Body of pancreas (tissue), 4 donors: ENCODE measurements at regions not wholly inside any gene's neighbourhood (a gene's known extent, or its start where the extent isn't known, plus 50 kb on each side); places are given as distances from the start of the nearest gene placed in this dataset.

Source experiments
- ATAC-seq: fragments of 150-250 bp; one replicate; pipeline ENCODE4 v1.9.1; 2016
- DNase-seq, 4 donors: peaks; one replicate each; pipeline ENCODE4 v3.0.0-alpha.2; 2019
- H3K27ac ChIP-seq, 4 donors: fragments of 200-600 bp; sonication (generic); 1 replicate in 3 of 4; 2 replicates in 1 of 4; pipeline versions ENCODE4 v1.5.1 to v1.6.1; 2016 to 2019; ENCODE audit warnings: mild to moderate bottlenecking in 1 of 4, mixed read lengths in 1 of 4, moderate library complexity in 1 of 4
- H3K27me3 ChIP-seq, 2 donors: fragments of 200-600 bp; sonication (generic); one replicate each; pipeline ENCODE4 v1.6.0; 2016; ENCODE audit warnings: mild to moderate bottlenecking in 1 of 2
- H3K36me3 ChIP-seq, 2 donors: fragments of 200-600 bp; sonication (generic); replicated peaks in 1 of 2; 2 replicates each; pipeline ENCODE4 v1.5.1; 2016; ENCODE audit warnings: low read depth in 2 of 2; ENCODE audit not compliant: insufficient read depth in 1 of 2
- H3K4me1 ChIP-seq: fragments of 200-600 bp; sonication (generic); one replicate; pipeline ENCODE4 v1.6.0; 2016
- H3K4me3 ChIP-seq, 2 donors: fragments of 200-600 bp; sonication (generic); 1 replicate in 1 of 2; 2 replicates in 1 of 2; pipeline ENCODE4 v1.5.1; 2016 to 2019
- H3K9me3 ChIP-seq, 3 donors: fragments of 200-600 bp; sonication (generic); 1 replicate in 2 of 3; 2 replicates in 1 of 3; pipeline ENCODE4 v1.5.1; 2016
- CTCF ChIP-seq, 7 experiments: fragments of 450-650 bp in 4 of 7; fragments of 200-600 bp in 3 of 7; sonication (generic) in 3 of 7; IDR thresholded peaks; one replicate each; pipeline ENCODE4 v1.5.1; 2016 to 2019; ENCODE audit warnings: antibody characterized with exemption in 7 of 7
- POLR2A ChIP-seq, 3 donors: fragments of 450-650 bp; IDR thresholded peaks; one replicate each; pipeline ENCODE4 v1.6.1; 2016; ENCODE audit warnings: antibody characterized with exemption in 3 of 3, mild to moderate bottlenecking in 2 of 3
- WGBS, 2 donors: methylation state at CpG; one replicate each; pipeline ENCODE4 v1.1.5; 2017; 5-methylcytosine and 5-hydroxymethylcytosine counted together
- intact Hi-C: fragments of 100-400 bp; cut with DNase I; formaldehyde crosslinking; loops from one replicate; pipeline ENCODE4 v1.15.1; 2023

GRCh38 chr13:72650051-72650700 lies 77.3 kb downstream of the MZT1 start:
- DNase-seq: no peak
- Histone ChIP-seq H3K27ac (no peak overlapping the region), H3K9me3 (no peaks in the 10 kb centered on the region), H3K4me1 (no peaks in the 10 kb centered on the region), H3K27me3 (no peaks in the 10 kb centered on the region), H3K4me3 (no peak overlapping the region), H3K36me3 (no peaks in the 10 kb centered on the region)
- TF ChIP-seq POLR2A (IDR thresholded peaks at IDR 0.05) (no peak), CTCF (IDR thresholded peaks at IDR 0.05) (no peak)
- no peak for ATAC-seq
- intact Hi-C loops: no loop called here
- WGBS, 2 donors: 52 to 56% methylated on average over 5 of the region's 5 CpGs

GRCh38 chr13:72648513-72649065 lies 78.8 kb downstream of the MZT1 start:
- ATAC-seq (no peak), DNase-seq (no peak)
- 46 to 49% methylated on average over 8 of the region's 8 CpGs for WGBS, 2 donors
- Histone ChIP-seq H3K36me3 (no peaks in the 10 kb centered on the region), H3K4me3 (no peak overlapping the region), H3K9me3 (no peaks in the 10 kb centered on the region), H3K4me1 (no peaks in the 10 kb centered on the region), H3K27me3 (no peaks in the 10 kb centered on the region), H3K27ac (no peak overlapping the region)
- intact Hi-C loops: no loop called here
- TF ChIP-seq POLR2A (IDR thresholded peaks at IDR 0.05) (no peak), CTCF (IDR thresholded peaks at IDR 0.05) (no peak)

- intact Hi-C loops: no loop called here
- Histone ChIP-seq H3K27ac (no peak overlapping the region), H3K9me3 (no peaks in the 10 kb centered on the region), H3K27me3 (no peaks in the 10 kb centered on the region), H3K4me1 (no peaks in the 10 kb centered on the region), H3K36me3 (no peaks in the 10 kb centered on the region), H3K4me3 (no peak overlapping the region)
- 60 to 62% methylated on average over 2 of the region's 2 CpGs for WGBS, 2 donors
- TF ChIP-seq POLR2A (IDR thresholded peaks at IDR 0.05): no peak
- no peak for TF ChIP-seq CTCF (IDR thresholded peaks at IDR 0.05)
- no peak for DNase-seq
- no peak for ATAC-seq
These were observed 80.0 kb downstream of the MZT1 start for GRCh38 chr13:72647422-72647821.

- H3K4me3 ChIP-seq: no peak overlapping the region
- no peaks in the 10 kb centered on the region for H3K9me3 ChIP-seq
- H3K27me3 ChIP-seq: no peaks in the 10 kb centered on the region
- no peak overlapping the region for H3K27ac ChIP-seq
- H3K36me3 ChIP-seq: no peaks in the 10 kb centered on the region
- DNase-seq (no peak), ATAC-seq (no peak)
- H3K4me1 ChIP-seq: no peaks in the 10 kb centered on the region
- 74 to 78% methylated on average over 4 of the region's 4 CpGs for WGBS, 2 donors
- intact Hi-C loops: no loop called here
- TF ChIP-seq CTCF (IDR thresholded peaks at IDR 0.05) (no peak), POLR2A (IDR thresholded peaks at IDR 0.05) (no peak)
These were observed 81.9 kb downstream of the MZT1 start for GRCh38 chr13:72645521-72645920.
